Hematopoietic multipotent progenitor cell (in vitro differentiated cells): ENCODE measurements at regions not wholly inside any gene's neighbourhood (a gene's known extent, or its start where the extent isn't known, plus 50 kb on each side); places are given as distances from the start of the nearest gene placed in this dataset.
A peak's percentile ranks its signal among the peaks of the same experiment; 100 is the strongest.

Experiments used
- DNase-seq, 3 donors: peaks; one replicate each; pipeline ENCODE4 v3.0.0-alpha.2; 2011 to 2015; ENCODE audit warnings: low read depth in 2 of 3, low spot score in 2 of 3

- no peak for DNase-seq
These were observed 210.4 kb upstream of the ARX start for GRCh38 chrX:25226151-25226550.

- no peak for DNase-seq
These were observed 203.7 kb upstream of the ARX start for GRCh38 chrX:25219480-25219879.

- DNase-seq, result no peak
These were observed 197.8 kb upstream of the ARX start for GRCh38 chrX:25213611-25214010.

GRCh38 chrX:25207803-25208475, 192.2 kb upstream of the ARX start:
- no peak for DNase-seq

GRCh38 chrX:25206778-25207177, 191.0 kb upstream of the ARX start:
- DNase-seq, result no peak

GRCh38 chrX:25204182-25204581, 188.4 kb upstream of the ARX start:
- DNase-seq, result no peak

GRCh38 chrX:25202827-25203226, 187.1 kb upstream of the ARX start:
- no peak for DNase-seq

GRCh38 chrX:25198891-25199290, 183.1 kb upstream of the ARX start:
- DNase-seq, result no peak

GRCh38 chrX:25198253-25198652, 182.5 kb upstream of the ARX start:
- DNase-seq, result no peak

GRCh38 chrX:25196221-25196620, 180.5 kb upstream of the ARX start:
- DNase-seq, result no peak

GRCh38 chrX:25191403-25191802, 175.6 kb upstream of the ARX start:
- DNase-seq, result no peak

GRCh38 chrX:25181775-25182174, 166.0 kb upstream of the ARX start:
- DNase-seq, result no peak

GRCh38 chrX:25180242-25180641, 164.5 kb upstream of the ARX start:
- no peak for DNase-seq

- no peak for DNase-seq
These were observed 162.8 kb upstream of the ARX start for GRCh38 chrX:25178555-25178954.

- no peak for DNase-seq
These were observed 160.0 kb upstream of the ARX start for GRCh38 chrX:25175743-25176142.

- DNase-seq, result no peak
These were observed 159.4 kb upstream of the ARX start for GRCh38 chrX:25175171-25175570.

GRCh38 chrX:25166546-25166945, 150.8 kb upstream of the ARX start:
- no peak for DNase-seq

GRCh38 chrX:25166145-25166544, 150.4 kb upstream of the ARX start:
- DNase-seq, result no peak

- DNase-seq, result peak in 2 of 3 donors; percentile 3 to 17
These were observed 142.9 kb upstream of the ARX start for GRCh38 chrX:25158635-25159034.

- DNase-seq, result no peak
These were observed 141.1 kb upstream of the ARX start for GRCh38 chrX:25156832-25157231.

- no peak for DNase-seq
These were observed 140.6 kb upstream of the ARX start for GRCh38 chrX:25156323-25156722.

- DNase-seq, result no peak
These were observed 138.4 kb upstream of the ARX start for GRCh38 chrX:25154168-25154567.

- DNase-seq, result no peak
These were observed 136.0 kb upstream of the ARX start for GRCh38 chrX:25151749-25152148.
